NB4 (cell line): ENCODE measurements at regions not wholly inside any gene's neighbourhood (a gene's known extent, or its start where the extent isn't known, plus 50 kb on each side); places are given as distances from the start of the nearest gene placed in this dataset.

Experiments used
- MYC ChIP-seq: IDR thresholded peaks from 2 replicates; pipeline ENCODE4 v1.6.1; 2011; ENCODE audit warnings: low read depth, low read length
- POLR2A ChIP-seq: IDR thresholded peaks from 2 replicates; pipeline ENCODE4 v1.6.1; 2011; ENCODE audit warnings: mild to moderate bottlenecking; ENCODE audit not compliant: insufficient read length; ENCODE audit errors: extremely low read depth
- TF ChIP-seq, protein P1 (sequence below): IDR thresholded peaks from one replicate; pipeline ENCODE4 v1.5.1; 2012; ENCODE audit warnings: low read depth, low read length

DNA sequence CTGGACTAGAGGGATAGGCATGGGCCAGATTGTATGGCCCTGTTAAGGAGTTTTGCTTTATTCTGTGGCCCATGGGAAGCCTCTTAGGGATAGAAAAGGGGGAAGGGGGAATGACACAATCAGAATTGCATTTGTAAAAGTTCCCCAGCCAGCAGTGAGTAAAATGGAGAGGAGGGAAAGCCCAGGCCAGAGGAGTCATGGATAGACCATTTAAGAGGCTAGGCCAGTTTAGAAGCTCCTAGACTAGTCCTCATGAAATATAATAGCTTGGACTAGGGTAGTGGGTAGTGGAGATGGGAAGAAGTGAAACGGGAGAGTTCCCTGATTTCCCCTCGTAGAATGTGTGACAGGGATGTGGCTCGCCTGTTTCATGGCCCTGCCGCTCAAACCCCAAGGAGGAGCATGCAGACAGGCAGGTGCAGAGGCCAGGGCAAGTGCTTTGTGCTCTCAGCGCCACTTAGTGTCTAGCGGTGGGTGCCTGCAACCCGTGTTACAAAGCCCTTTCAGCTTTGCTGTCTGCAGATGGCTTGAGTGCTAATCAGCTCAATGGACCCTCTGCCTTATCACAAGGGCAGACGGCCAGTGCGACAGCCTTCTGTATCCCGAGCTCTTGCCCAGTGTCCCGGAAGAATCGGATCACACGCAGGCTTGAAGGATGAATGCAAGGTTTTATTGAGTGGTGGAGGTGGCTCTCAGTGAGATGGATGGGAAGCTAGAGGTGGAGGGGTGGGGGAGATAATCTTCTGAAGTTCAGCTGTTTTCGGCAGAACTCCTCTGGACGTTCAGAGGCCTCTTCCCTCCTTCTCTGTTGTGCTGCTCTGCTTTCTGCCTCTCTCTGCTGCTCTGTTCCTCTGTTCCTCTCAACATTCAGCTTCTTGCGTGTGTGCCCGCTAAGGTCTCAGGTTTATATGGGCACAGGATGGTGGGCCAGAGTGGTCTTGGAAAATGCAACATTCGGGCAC is 141.1 kb downstream of the CEP57L1 start:
- TF ChIP-seq, protein P1, sequence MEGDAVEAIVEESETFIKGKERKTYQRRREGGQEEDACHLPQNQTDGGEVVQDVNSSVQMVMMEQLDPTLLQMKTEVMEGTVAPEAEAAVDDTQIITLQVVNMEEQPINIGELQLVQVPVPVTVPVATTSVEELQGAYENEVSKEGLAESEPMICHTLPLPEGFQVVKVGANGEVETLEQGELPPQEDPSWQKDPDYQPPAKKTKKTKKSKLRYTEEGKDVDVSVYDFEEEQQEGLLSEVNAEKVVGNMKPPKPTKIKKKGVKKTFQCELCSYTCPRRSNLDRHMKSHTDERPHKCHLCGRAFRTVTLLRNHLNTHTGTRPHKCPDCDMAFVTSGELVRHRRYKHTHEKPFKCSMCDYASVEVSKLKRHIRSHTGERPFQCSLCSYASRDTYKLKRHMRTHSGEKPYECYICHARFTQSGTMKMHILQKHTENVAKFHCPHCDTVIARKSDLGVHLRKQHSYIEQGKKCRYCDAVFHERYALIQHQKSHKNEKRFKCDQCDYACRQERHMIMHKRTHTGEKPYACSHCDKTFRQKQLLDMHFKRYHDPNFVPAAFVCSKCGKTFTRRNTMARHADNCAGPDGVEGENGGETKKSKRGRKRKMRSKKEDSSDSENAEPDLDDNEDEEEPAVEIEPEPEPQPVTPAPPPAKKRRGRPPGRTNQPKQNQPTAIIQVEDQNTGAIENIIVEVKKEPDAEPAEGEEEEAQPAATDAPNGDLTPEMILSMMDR: no peak
- TF ChIP-seq POLR2A (no peak), MYC (no peak)
